NT2/D1 (cell line): ENCODE measurements at regions not wholly inside any gene's neighbourhood (a gene's known extent, or its start where the extent isn't known, plus 50 kb on each side); places are given as distances from the start of the nearest gene placed in this dataset.

Experiments used
- SUZ12 ChIP-seq: IDR thresholded peaks from 2 replicates; pipeline ENCODE4 v1.6.1; 2011; ENCODE audit not compliant: insufficient read length, insufficient read depth; ENCODE audit errors: extremely low read depth
- YY1 ChIP-seq: IDR thresholded peaks from 2 replicates; pipeline ENCODE4 v1.6.1; 2011; ENCODE audit not compliant: insufficient read length, insufficient read depth
- ZNF274 ChIP-seq: IDR thresholded peaks from 2 replicates; pipeline ENCODE4 v1.6.1; 2011; ENCODE audit warnings: mild to moderate bottlenecking, low read depth, low read length

DNA sequence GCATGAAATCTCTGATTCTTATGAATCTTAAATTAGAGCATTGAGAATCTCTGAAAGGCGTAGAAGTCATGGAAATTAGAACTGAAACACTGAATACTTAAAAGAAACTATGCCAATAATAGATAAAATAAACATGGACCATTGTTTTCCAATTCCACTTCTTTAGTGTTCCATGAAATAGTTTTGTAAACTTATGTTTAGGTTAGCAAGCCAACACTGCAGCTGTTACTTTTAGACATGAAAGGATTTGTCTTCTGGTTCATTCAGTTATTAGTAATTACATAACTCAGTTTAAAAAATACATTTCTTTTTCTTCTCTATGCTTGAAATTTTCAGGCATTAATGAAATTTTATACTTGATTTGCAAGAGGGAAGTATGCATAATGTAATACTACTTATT is 733.4 kb upstream of the NUDT12 start:
- TF ChIP-seq ZNF274 (no peak), YY1 (no peak), SUZ12 (no peak)
